Epithelial cell of esophagus (primary cell): ENCODE measurements at regions not wholly inside any gene's neighbourhood (a gene's known extent, or its start where the extent isn't known, plus 50 kb on each side); places are given as distances from the start of the nearest gene placed in this dataset.
"Not testable (repeated sequence)": the region's sequence is repeated elsewhere in the genome, so short reads cannot be mapped to it uniquely, and the experiment has no call there.

Experiments
- DNase-seq: peaks from one replicate; pipeline ENCODE4 v3.0.0; 2010; ENCODE audit warnings: low read depth
- H3K4me3 ChIP-seq: 2 replicates; pipeline ENCODE4 v1.5.1; 2011; ENCODE audit warnings: mild to moderate bottlenecking, low read length, control low read depth
- CTCF ChIP-seq: IDR thresholded peaks from 2 replicates; pipeline ENCODE4 v1.5.1; 2011; ENCODE audit warnings: low read depth, mild to moderate bottlenecking, low read length, control low read depth, inconsistent platforms; ENCODE audit not compliant: insufficient read depth; ENCODE audit errors: missing control alignments

GRCh38 chr5:18792145-18792544, 1157.9 kb downstream of the TAF11L14 start:
- TF ChIP-seq CTCF: no peak
- peak; percentile 100 for DNase-seq
- H3K4me3 ChIP-seq: no peak overlapping the region

- H3K4me3 ChIP-seq: no peak overlapping the region
- peak; percentile 23 for DNase-seq
- TF ChIP-seq CTCF: no peak
These were observed 1163.0 kb downstream of the TAF11L14 start for GRCh38 chr5:18797222-18797621.

DNA sequence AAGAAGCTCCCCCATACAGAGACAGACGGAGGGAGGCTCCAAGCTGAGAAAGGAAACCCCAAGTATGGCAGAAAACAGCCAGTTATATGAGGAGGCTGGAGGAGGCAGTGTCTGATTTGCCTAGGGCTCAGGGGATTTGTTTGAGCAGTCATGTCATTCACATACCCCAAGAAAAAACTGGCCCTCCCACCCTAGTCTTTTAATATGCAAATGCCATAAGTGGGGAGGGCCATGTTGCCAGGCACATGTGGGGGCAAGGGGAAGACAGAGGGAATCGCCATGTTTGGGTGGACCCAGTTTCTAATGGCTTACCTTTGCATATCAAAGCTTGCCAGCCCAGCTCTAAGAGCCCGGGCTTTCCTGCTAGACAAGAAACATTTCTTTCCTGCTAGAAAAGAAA, 1163.8 kb downstream of the TAF11L14 start:
- TF ChIP-seq CTCF: no peak
- DNase-seq: no peak
- no peak overlapping the region for H3K4me3 ChIP-seq

- no peak for TF ChIP-seq CTCF
- no peak overlapping the region for H3K4me3 ChIP-seq
- no peak for DNase-seq
These were observed 1165.3 kb downstream of the TAF11L14 start for GRCh38 chr5:18799482-18800128.

- DNase-seq: no peak
- no peak for TF ChIP-seq CTCF
- H3K4me3 ChIP-seq: no peak overlapping the region
These were observed 1166.2 kb downstream of the TAF11L14 start for GRCh38 chr5:18800293-18801025.

GRCh38 chr5:18801413-18801812, 1167.2 kb downstream of the TAF11L14 start:
- H3K4me3 ChIP-seq, DNase-seq: not testable (repeated sequence)

DNA sequence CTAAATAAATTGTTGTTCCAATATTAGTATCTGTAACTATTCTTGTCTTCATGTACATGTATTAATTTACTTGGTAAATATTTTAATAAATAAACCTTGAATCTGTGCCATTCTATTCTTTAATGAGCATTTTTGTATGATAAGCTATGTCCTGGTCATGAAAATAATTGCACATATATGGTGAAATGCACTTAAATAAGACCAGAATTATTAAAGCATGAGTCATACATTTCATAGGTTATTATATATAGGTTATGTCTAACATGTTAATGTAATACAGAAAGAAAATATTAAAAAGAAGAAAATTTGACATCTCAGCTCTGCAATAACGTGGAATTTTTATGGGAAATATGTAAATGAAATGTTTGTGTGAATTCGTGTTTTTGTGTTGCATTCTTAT, 1168.1 kb downstream of the TAF11L14 start:
- DNase-seq: peak; percentile 23
- no peak for TF ChIP-seq CTCF
- no peak overlapping the region for H3K4me3 ChIP-seq
